GM12864 (cell line): ENCODE measurements at regions not wholly inside any gene's neighbourhood (a gene's known extent, or its start where the extent isn't known, plus 50 kb on each side); places are given as distances from the start of the nearest gene placed in this dataset.

Source experiments
- DNase-seq: peaks from one replicate; pipeline ENCODE4 v3.0.0-alpha.2; 2011; ENCODE audit warnings: low read depth
- H3K4me3 ChIP-seq: 2 replicates; pipeline ENCODE4 v1.5.1; 2011; ENCODE audit warnings: mild to moderate bottlenecking, low read depth, low read length, control low read depth
- TF ChIP-seq, protein P1 (sequence below): IDR thresholded peaks from 2 replicates; pipeline ENCODE4 v1.5.1; 2011; ENCODE audit warnings: low read depth, mild to moderate bottlenecking, moderate library complexity, low read length, control low read depth, inconsistent platforms; ENCODE audit errors: missing control alignments

DNA sequence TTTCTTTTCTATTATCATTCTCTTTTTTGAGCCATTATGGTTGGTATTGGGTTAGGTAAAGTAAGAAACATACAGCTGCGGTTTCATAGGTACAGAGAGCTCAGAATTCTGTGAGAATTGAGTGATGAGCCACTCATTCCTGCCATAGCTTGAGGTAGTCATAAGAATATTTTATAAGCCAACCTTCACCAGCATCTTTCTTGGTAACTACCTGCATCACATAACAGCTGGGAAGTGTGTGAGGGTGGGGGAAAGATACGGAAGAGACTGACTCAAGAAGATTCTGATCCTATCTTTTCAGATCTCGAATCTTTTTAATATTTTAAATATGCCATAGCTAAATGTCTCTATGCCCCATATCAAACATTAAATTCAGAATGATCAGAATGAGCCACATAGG, 313.8 kb upstream of the DDX18 start:
- no peak for DNase-seq
- TF ChIP-seq, protein P1, sequence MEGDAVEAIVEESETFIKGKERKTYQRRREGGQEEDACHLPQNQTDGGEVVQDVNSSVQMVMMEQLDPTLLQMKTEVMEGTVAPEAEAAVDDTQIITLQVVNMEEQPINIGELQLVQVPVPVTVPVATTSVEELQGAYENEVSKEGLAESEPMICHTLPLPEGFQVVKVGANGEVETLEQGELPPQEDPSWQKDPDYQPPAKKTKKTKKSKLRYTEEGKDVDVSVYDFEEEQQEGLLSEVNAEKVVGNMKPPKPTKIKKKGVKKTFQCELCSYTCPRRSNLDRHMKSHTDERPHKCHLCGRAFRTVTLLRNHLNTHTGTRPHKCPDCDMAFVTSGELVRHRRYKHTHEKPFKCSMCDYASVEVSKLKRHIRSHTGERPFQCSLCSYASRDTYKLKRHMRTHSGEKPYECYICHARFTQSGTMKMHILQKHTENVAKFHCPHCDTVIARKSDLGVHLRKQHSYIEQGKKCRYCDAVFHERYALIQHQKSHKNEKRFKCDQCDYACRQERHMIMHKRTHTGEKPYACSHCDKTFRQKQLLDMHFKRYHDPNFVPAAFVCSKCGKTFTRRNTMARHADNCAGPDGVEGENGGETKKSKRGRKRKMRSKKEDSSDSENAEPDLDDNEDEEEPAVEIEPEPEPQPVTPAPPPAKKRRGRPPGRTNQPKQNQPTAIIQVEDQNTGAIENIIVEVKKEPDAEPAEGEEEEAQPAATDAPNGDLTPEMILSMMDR: no peak
- H3K4me3 ChIP-seq: no peak overlapping the region

DNA sequence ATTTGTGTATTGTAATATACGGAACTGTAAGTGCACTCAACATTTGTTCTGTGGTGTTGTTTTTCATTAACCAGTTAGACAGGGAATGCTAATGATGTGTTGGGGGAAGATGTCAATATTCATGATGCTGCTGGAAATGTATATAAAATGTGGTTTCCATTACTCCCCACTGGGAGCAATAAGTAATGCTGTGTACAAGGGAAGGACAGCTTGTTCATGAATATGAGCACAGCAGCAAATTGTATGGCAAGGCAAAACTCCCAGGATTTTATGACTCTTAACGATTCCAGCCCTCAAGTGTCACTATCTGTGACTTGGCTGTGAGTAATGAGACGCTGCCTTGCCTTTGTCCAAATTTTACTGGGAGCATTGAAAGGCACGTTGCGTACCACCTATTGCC, 312.4 kb upstream of the DDX18 start:
- TF ChIP-seq, protein P1: no peak
- H3K4me3 ChIP-seq: no peak overlapping the region
- DNase-seq: no peak

DNA sequence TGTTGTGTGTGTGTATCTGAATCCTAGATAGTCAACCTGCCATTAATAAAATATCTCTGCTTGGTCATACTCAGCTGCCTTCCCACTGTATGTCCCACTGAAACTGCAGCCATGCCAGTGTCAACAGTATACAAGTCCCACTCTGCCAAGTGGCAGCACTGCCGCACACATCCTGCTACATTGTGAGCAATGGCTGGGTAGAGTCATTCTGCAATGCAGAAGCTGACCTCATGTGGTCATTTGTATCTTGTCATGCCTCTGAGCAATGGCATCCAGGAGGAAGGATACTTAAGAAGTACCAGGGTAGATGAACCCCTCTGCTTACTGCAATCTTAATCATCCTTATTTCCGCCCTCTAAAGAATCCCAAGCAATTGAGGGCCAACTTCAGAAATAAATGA, 302.2 kb upstream of the DDX18 start:
- DNase-seq: no peak

DNA sequence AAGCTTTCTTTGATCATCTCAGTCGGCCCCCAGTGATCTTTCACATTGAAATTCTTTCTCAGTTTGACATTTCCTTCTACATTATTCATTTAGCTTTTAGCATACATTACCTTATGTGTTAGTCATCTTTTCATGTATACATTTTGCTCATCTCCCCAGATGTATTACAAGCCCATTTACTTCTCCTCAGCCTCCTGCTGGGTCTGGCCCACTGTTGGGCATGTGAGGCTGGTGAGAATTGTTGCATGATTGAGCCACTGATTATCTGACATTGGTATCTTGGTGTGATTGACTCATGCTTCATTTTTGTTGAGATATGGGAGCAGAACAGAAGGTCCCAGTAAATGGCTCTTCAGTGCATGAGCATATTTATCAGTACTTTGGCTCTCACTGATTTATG, 300.1 kb upstream of the DDX18 start:
- TF ChIP-seq, protein P1: no peak
- H3K4me3 ChIP-seq: no peak overlapping the region
- no peak for DNase-seq

More for the DNA sequence above, 302.2 kb upstream of the DDX18 start:
- TF ChIP-seq, protein P1: no peak
- no peak overlapping the region for H3K4me3 ChIP-seq

DNA sequence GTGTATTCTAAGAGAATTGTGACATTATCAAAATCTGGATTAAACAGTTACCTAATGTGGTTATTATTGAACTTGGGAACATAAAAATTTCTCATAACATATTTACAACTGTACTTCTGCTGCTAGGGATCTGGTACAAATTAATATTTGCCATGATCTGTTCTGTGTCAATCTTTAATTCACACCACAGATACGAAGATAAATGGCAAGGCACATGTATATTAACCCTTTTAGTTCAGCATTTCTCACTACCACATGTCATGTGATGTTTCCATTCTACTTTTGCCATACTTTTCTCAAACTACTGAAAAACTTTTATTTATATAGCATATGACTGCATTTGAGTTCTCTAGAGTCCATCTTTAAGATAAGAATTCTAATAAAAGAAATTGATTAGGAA, 295.3 kb upstream of the DDX18 start:
- DNase-seq: no peak
- TF ChIP-seq, protein P1: no peak

DNA sequence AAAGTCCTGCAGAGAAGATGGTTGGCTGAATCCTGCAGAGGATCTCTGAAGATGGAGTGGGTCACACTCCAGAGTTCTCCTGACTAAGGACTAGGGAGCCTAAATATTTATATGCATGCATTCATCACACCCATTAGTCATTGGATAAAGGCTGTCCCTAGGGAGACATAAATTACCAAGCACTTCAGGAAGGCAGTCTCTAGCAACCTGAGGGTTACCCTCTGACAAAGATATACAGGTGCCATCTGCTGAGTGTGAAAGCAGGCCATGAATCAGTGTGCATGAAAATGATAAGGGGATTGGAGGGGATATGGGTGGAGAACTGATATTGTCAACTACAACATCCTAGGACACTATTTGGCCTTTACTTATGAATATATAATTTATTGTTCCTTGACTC, 294.8 kb upstream of the DDX18 start:
- H3K4me3 ChIP-seq: no peak overlapping the region
- TF ChIP-seq, protein P1: no peak
- DNase-seq: no peak

More for the DNA sequence above, 295.3 kb upstream of the DDX18 start:
- H3K4me3 ChIP-seq: no peak overlapping the region

DNA sequence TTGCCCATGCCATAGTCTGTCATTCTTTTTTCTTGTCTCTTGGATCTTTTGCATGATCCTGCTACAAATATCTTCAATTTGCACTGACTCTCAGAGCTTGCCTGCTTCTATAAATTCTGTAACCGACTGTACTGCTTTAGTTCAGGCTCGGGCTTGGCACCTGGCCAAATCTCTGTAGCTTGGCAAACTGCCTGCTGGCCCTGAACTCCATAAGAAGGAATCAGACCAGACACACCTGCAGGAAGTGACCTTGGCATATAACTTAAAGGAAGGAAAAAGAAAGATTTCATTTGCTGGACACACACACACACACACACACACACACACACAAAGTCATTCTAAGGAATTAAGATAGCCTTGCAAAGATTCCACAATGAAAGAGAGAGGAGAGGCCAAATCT, 291.2 kb upstream of the DDX18 start:
- H3K4me3 ChIP-seq: no peak overlapping the region
- TF ChIP-seq, protein P1: no peak
- DNase-seq: no peak
